IPS DF 4.7 (cell line): ENCODE measurements at regions not wholly inside any gene's neighbourhood (a gene's known extent, or its start where the extent isn't known, plus 50 kb on each side); places are given as distances from the start of the nearest gene placed in this dataset.

Experiments
- DNase-seq: peaks from one replicate; pipeline ENCODE4 v3.0.0-alpha.2; 2013; ENCODE audit warnings: low spot score; ENCODE audit errors: extremely low read depth

DNA sequence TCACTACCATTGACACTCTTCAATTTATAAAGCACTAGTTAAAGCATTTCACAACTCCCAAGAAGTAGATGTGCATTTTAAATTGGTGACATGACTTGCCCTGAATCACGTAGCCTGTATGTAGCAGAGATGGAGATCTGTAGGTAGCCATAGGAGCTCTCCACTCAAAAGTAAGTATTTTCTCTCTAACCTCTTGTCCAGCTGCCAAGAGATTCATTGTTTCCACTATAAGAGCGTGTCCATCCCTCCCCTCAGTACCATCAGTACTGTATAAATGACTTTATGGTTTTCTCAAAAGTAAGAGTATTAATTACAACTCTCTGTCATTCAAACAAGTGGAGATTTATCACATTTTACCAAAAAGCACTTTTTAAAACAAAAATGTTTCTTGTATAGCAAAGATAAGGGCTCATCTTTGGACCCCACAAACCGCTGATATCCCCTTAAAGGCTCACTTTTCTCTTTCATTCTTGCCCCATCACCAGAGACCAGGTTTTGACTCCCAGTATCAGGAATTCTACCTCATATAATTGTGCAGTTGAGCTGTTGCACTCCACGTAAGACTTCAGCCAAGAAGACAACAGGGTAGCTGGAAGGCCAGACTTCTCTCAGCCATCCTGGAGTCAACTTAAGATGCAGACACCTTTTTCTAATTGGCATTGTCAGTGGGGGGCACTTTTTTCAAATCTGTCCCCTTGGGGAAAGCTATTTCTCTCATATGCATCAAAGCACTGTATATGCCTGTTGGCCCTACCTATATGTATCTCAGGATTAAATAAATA, 78.0 kb upstream of the GALNT5 start:
- no peak for DNase-seq

DNA sequence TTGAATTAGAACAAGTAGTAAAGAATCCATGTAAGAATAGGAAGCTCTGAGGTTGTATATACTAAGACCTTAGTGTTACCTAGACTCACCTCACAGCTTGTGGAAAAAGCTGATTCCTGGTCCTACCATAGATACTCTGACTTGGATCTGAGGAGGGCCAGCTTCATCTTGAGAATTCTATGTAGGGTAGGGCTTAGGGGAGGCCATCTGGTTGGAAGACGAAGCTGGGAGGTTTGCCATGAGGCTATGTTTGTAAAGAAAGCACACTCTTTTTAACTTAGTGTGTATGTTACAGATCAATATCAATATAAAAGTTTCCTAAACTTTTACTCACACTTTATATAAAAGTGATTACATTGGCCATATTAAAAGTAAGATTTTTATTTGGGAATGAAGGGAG, 77.1 kb upstream of the GALNT5 start:
- DNase-seq, result no peak

- no peak for DNase-seq
Measured at GRCh38 chr2:157181234-157181633, 76.3 kb upstream of the GALNT5 start.

DNA sequence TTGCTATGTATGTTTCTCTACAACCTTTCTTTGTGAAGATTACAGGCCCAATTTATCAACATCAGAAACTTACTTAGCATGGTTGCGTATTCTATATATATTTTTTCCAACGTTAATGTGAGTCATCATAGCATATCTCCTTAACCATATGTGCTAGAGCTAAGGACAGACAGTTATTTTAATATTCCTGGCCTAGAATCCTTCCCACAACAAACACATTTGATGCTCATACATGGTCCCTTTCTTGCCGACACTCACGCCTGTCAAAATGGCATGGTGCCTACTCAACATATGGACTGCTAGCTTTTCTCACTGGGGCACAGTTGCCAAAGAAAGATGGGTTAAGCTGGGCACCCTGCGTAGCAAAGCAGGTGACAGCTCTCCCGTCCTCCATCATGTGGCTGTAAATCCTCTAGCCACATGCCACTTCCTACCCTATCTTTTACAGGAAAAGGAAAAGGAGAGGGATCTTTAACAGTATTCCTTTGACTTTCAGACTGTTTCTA, 75.2 kb upstream of the GALNT5 start:
- DNase-seq, result no peak

DNA sequence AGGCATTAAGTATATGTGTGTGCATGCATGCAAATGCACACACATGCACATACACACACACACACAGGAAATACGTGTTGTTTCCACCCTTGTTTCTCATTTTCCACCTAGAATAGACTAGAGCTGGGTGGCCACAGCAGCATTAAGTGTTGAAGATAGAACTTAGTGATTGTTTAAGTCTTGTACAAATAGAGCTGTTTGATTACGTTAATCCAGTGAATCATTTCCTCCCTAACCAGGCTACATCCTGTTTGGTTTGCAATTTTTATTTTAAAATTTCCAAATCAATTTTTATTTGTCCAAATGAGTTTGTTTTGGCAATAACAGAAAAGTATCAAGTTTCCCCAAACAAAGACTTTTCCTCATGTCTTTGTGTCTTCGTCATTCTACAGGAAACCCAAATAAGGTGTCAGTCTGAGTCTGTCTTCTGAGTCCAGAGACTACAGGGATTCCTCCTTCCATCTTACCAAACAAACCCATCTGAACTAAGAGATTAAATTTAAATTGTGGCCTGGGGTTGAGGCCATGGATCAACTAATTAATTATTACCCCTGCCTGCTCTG, 74.6 kb upstream of the GALNT5 start:
- DNase-seq, result no peak

DNA sequence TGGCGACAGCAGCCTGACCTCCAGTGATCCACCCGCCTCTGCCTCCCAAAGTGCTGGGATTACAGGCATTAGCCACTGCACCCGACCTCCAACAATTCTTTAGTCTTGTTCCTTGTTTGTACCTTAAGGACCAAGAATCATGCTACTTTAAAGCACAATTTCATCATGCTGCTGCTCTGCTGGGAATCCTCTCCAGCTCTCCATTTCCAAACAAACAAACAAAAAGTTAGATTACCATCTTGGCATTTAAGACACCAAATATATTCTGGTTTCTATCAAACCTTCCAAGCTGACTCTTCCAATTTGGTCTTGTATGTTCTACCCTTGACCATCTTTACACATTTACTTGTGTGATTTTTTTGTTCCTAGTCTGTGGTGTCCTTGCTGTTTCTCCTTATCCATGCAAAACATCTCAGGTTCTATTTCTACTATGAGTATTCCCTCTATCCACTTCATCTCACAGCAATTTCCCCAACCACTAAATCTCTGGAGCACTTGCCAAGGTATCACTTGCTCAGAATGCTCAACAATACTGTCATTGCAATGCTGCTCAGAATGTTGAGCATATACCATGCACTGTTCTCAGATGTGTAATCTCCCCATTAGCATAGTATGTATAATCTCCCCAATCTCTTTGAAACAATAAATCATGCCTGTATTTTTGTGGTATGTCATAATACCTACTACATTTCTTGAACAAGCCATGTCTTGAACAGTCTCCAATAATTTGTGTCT, 73.2 kb upstream of the GALNT5 start:
- no peak for DNase-seq

- no peak for DNase-seq
Measured at GRCh38 chr2:157185476-157186227, 71.9 kb upstream of the GALNT5 start.

GRCh38 chr2:157190151-157190550, 67.4 kb upstream of the GALNT5 start:
- no peak for DNase-seq

- DNase-seq, result no peak
Measured at GRCh38 chr2:157191186-157191585, 66.3 kb upstream of the GALNT5 start.

DNA sequence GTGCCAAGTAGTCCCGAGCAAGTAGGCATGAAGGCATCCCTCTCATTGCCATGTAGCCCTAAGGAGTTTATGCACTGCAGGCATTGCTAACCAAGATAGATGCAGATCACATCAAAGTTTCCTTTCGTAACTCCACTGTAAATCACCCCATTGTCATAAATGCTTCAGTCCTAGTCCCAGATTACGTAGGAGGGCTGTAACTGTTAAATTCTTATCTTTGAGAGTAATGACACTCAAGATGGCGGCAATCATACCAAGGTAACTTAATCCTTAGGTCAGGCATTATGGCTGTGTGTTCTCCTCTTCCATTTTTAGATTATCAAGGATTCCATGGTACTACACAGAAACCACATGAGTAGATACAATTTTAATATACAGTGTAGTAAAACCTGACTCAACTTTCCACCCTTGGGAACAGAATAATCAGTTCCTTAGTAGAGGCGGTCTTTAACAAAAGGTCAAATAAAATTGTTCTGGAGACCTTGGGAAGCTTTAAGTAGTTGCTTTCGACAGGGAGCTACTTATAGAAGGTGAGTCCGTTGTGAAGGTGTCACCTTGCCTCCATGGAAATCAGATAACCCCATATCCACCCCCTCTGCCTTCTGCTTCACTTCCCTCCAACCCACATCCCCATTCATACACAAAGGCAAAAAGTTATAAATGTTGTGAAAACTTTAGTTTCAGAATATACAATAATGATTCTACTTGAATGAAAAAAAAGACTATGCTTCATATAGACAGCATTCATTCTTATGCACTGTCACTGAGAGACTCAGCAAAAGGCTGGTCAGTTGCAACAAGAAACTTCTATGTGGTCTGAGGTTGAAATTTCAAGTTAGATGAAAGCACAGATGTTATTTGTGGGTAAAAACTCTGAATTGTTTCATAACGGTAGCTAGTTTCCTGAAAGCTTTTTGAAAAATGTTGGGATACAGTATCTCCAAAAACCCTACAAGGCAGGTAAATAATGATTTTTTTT, 64.8 kb upstream of the GALNT5 start:
- no peak for DNase-seq

DNA sequence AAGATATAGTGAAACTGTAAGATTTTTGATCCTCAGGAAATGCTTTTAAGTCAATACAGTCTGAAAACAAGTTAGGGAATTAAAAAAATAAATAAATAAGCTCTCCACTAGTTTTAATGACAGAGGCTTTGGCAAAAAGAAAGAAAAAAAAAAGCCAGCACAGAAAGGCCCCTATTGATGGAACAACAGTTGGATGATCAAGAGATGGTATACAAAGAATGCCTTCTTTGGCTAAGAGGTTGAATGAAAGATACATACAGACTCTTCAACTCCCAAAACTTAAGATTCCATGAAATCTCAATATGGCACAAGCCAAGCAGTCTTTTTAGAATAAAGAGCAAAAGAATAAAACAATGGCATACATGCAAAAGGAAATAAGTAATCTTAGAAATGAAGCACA, 64.0 kb upstream of the GALNT5 start:
- no peak for DNase-seq

DNA sequence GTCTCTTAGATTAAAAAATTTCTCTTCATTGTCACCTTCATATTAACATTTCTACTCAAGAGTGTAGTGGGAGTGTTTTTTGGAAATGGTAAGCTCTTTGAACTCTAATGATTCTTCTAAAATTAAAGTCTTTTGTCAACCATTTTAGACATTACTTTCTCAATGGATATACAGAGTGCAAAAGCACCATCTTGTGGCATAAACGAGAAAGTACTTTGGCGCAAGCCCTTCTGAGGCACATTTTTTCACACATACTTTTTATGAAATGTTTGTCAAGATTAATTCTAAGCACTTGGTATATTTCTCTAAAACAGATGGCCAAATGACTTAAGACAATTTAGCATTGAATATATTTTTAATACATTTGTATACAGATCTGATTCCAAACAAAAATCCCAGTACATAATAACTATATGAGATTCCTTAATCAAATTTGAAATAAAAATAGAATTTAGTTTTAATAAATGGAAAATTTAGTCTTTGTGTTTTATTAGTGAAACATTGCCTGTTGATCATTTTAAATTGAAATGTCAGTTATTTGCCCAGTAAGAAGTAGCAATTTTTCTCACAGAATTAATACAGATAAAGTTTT, 63.3 kb upstream of the GALNT5 start:
- no peak for DNase-seq

DNA sequence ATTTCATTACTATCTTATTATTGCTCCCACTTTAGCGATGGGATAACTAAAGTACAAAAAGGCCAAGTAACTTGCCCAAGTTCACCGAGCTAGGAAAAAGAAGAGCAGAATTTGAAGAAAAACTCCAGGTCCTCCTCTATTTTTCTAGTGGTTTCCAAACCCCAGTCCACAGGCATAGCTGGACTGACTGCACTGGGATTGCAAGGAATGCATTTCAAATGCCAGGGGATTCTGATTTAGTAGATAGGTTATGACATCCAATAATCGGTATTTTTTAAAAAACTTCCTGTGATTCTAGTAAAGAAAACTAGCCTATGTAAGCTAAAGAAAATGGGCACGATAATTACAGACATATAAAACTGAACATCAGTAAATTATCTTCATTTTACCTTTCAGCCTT, 62.7 kb upstream of the GALNT5 start:
- no peak for DNase-seq

DNA sequence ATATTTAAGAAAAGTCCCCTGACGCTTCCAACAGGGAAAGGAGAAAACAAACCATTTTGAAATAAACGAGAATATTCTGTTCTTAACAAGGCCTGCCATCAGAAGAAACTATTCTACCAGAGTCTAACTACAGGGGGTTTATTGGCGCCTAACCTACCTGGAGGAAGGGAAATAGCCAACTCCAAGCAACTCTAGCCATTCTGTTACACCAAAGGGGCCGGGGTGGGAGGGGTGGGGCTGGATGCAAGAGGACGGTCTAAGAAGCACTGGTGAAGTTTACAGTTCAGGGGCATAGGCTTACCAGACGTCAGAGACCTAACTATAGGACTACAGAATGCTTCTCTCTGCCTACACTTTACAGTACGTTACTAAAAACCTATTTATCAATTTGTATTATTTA, 60.5 kb upstream of the GALNT5 start:
- DNase-seq, result no peak

GRCh38 chr2:157197848-157198247, 59.7 kb upstream of the GALNT5 start:
- DNase-seq, result no peak

- no peak for DNase-seq
Measured at GRCh38 chr2:157203651-157204050, 53.9 kb upstream of the GALNT5 start.

GRCh38 chr2:157204401-157204800, 53.1 kb upstream of the GALNT5 start:
- no peak for DNase-seq

DNA sequence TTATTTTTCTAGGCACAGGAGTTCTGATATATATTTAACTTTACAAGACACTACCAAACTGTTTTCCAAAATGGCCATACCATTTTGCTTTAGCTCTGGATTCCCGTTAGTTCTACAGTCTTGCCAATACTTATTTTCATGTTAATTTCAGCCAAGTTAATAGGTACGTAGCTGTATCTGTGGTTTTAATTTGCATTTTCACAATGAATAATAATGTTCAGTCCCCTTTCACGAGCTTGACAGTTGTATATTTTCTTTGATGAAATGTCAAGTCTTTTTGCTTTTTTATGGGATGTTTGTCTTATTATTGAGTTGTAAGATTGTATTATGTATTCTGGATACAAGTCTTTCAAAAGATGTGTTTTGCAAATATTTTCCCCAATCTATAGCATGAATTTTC, 50.6 kb upstream of the GALNT5 start:
- DNase-seq, result no peak
